ENCODE measurements at regions not wholly inside any gene's neighbourhood (a gene's known extent, or its start where the extent isn't known, plus 50 kb on each side); places are given as distances from the start of the nearest gene placed in this dataset.

DNA sequence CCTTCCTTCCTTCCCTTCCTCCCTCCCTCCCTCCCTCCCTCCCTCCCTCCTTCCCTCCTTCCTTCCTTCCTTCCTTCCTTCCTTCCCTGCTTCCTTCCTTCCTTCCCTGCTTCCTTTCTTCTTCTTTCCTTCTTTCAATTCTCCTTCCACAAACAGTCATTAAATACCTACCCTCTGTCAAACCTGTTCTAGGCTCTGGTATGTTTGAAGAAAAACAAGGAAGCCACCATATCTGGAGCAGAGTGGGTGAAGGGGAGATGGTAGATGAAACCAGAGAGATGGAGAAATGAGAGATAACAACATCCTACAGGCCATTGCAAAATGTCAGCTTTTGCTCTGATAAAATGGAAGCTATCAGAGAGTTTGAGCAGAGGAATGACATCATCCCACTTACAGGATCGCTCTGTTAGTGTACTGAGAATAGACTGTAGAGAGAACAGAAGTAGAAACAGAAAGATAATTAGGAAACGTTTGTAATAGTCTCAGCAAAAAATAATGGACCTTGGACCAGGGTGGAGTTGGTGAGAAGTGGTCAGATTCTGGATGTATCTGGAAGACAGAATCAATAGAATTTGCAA lies 334.0 kb downstream of the STIM2 start:
- TF ChIP-seq CTCF (IDR thresholded peaks at IDR 0.05) (no peak), POLR2A (IDR thresholded peaks at IDR 0.05) (no peak)

All from heart left ventricle (tissue), 13 donors.